ENCODE measurements at regions not wholly inside any gene's neighbourhood (a gene's known extent, or its start where the extent isn't known, plus 50 kb on each side); places are given as distances from the start of the nearest gene placed in this dataset.

- TF ChIP-seq POLR2AphosphoS5 (IDR thresholded peaks at IDR 0.05; ENCODE audit: low read depth, low read length) (no peak), SIN3A (IDR thresholded peaks at IDR 0.05; ENCODE audit: borderline replicate concordance, insufficient read depth, low read length) (no peak)
Observed at GRCh38 chr10:80708808-80709207, 171.1 kb downstream of the SH2D4B start.

All from PFSK-1 (cell line).